ENCODE measurements at regions not wholly inside any gene's neighbourhood (a gene's known extent, or its start where the extent isn't known, plus 50 kb on each side); places are given as distances from the start of the nearest gene placed in this dataset.

DNA sequence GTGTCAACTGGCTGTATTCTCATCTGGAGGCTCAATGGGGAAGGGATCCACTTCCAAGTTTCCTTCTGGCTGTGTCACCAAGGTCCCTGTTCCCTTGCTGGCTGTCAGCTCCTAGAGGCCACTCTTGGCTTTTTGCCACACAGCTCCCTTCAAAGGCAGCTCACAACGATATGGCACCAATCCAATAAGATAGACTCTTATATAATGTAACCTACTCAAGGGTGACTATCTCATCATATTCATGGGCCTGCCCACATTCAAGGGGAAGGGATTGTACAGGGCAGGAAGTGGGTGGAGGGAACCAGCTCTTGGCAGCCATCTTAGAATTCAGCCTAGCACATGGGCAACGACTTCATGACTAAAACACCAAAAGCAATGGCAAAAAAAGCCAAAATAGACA lies 98.7 kb upstream of the PLXNC1 start:
- no peak overlapping the region for H3K4me3 ChIP-seq (ENCODE audit: low read depth, poor library complexity, severe bottlenecking)
- TF ChIP-seq, protein P1, sequence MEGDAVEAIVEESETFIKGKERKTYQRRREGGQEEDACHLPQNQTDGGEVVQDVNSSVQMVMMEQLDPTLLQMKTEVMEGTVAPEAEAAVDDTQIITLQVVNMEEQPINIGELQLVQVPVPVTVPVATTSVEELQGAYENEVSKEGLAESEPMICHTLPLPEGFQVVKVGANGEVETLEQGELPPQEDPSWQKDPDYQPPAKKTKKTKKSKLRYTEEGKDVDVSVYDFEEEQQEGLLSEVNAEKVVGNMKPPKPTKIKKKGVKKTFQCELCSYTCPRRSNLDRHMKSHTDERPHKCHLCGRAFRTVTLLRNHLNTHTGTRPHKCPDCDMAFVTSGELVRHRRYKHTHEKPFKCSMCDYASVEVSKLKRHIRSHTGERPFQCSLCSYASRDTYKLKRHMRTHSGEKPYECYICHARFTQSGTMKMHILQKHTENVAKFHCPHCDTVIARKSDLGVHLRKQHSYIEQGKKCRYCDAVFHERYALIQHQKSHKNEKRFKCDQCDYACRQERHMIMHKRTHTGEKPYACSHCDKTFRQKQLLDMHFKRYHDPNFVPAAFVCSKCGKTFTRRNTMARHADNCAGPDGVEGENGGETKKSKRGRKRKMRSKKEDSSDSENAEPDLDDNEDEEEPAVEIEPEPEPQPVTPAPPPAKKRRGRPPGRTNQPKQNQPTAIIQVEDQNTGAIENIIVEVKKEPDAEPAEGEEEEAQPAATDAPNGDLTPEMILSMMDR (IDR thresholded peaks at IDR 0.05), result no peak
- no peak for TF ChIP-seq POLR2A (IDR thresholded peaks at IDR 0.05)
- WGBS, 2 donors, result 82 to 95% methylated on average over 2 of the region's 2 CpGs
- intact Hi-C loops (cut with DNase I; ENCODE audit: low total_unique reads), result no loop called here
- no peak for DNase-seq (ENCODE audit: low spot score in 2 of 2)

- TF ChIP-seq, protein P1 (IDR thresholded peaks at IDR 0.05), result no peak
- no peak for TF ChIP-seq POLR2A (IDR thresholded peaks at IDR 0.05)
- H3K4me3 ChIP-seq (ENCODE audit: low read depth, poor library complexity, severe bottlenecking), result no peak overlapping the region
- intact Hi-C loops (cut with DNase I; ENCODE audit: low total_unique reads), result no loop called here
- WGBS, 2 donors, result 75 to 81% methylated on average over 2 of the region's 2 CpGs
- no peak for DNase-seq (ENCODE audit: low spot score in 2 of 2)
These were observed 94.7 kb upstream of the PLXNC1 start for GRCh38 chr12:94053676-94054075.

GRCh38 chr12:94055528-94055927 lies 92.8 kb upstream of the PLXNC1 start:
- no peak overlapping the region for H3K4me3 ChIP-seq (ENCODE audit: low read depth, poor library complexity, severe bottlenecking)
- TF ChIP-seq, protein P1 (IDR thresholded peaks at IDR 0.05), result no peak
- no peak for TF ChIP-seq POLR2A (IDR thresholded peaks at IDR 0.05)
- 83 to 88% methylated on average over 3 of the region's 3 CpGs for WGBS, 2 donors
- intact Hi-C loops (cut with DNase I; ENCODE audit: low total_unique reads), result no loop called here
- DNase-seq (ENCODE audit: low spot score in 2 of 2), result no peak

DNA sequence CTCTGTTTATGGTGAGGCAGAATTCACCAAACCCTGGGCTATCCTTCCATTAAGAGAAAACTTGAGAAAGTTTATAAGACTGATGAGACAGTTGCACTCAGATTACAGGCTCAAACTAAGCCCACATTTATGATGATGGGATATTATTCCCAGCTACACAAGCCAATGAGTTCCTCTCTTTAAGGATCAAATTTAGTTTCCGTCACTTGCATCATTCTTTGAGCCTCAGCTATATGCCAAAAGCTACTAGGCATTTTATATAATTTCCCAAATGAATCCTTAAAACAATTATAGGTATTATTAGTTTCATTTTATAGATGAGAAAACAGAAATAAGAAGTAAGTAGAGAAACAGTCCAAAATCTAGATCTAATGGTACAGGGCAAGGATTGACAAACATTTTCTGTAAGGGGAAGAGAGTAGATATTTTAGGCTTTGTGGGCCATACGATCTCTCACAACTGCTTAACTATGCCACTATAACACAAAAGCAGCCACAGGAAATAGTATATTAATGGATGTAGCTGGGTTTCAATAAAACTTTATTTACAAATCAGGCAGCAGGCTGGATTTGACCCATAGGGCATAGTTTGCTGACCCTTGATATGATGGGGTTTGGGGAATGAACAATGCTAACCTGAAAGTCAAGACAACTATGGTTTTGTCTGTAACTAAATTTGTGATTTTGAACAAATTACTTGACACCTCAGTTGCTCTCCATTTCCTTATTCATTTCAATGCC lies 91.8 kb upstream of the PLXNC1 start:
- no peak overlapping the region for H3K4me3 ChIP-seq (ENCODE audit: low read depth, poor library complexity, severe bottlenecking)
- WGBS, 2 donors, result 96 to 100% methylated on average over 2 of the region's 2 CpGs
- DNase-seq (ENCODE audit: low spot score in 2 of 2), result no peak
- TF ChIP-seq POLR2A (IDR thresholded peaks at IDR 0.05), result no peak
- TF ChIP-seq, protein P1 (IDR thresholded peaks at IDR 0.05), result no peak
- intact Hi-C loops (cut with DNase I; ENCODE audit: low total_unique reads), result no loop called here

GRCh38 chr12:94057262-94058151 lies 90.9 kb upstream of the PLXNC1 start:
- DNase-seq (ENCODE audit: low spot score in 2 of 2), result no peak
- TF ChIP-seq POLR2A (IDR thresholded peaks at IDR 0.05), result no peak
- no peak overlapping the region for H3K4me3 ChIP-seq (ENCODE audit: low read depth, poor library complexity, severe bottlenecking)
- WGBS, 2 donors, result 74% methylated on average over 7 of the region's 7 CpGs
- intact Hi-C loops (cut with DNase I; ENCODE audit: low total_unique reads), result no loop called here

All from lower leg skin (tissue), 4 donors.